ENCODE measurements at regions not wholly inside any gene's neighbourhood (a gene's known extent, or its start where the extent isn't known, plus 50 kb on each side); places are given as distances from the start of the nearest gene placed in this dataset.

DNA sequence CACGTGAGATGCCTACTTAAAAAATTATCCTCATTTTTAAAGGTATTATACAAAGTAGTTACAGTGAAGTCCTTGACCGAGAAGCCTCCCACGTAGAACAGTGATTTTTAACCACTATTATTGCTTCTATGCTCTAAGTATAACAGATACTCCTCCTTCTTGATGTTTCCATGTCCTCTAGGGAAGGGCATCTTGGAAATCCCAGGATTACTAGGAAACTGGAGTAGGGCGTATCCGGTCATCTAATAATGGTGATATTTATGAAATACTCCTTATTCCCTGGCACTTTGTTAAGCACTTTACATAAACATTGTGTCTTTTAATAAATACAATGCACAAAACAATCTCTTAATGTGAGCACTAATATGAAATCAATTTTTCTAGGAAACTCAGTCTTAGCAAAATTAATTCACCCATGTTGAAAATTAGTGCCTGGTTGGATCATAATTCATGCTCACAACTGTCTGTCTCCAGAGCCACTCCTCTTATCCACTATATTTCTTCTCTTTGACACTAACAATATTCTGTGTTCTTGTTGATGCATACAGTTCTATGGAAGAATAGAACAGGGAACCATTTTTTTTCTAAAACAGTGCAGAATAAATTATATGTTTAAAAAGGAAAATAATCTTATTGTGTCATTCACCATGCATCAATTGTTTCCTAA lies 128.6 kb upstream of the SEMA3E start:
- H3K4me3 Mint-ChIP-seq: no peak overlapping the region
- no peaks in the 10 kb centered on the region for H3K9me3 Mint-ChIP-seq
- TF ChIP-seq, protein P1, sequence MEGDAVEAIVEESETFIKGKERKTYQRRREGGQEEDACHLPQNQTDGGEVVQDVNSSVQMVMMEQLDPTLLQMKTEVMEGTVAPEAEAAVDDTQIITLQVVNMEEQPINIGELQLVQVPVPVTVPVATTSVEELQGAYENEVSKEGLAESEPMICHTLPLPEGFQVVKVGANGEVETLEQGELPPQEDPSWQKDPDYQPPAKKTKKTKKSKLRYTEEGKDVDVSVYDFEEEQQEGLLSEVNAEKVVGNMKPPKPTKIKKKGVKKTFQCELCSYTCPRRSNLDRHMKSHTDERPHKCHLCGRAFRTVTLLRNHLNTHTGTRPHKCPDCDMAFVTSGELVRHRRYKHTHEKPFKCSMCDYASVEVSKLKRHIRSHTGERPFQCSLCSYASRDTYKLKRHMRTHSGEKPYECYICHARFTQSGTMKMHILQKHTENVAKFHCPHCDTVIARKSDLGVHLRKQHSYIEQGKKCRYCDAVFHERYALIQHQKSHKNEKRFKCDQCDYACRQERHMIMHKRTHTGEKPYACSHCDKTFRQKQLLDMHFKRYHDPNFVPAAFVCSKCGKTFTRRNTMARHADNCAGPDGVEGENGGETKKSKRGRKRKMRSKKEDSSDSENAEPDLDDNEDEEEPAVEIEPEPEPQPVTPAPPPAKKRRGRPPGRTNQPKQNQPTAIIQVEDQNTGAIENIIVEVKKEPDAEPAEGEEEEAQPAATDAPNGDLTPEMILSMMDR (IDR thresholded peaks at IDR 0.05; ENCODE audit: unreplicated experiment in 3 of 3): no peak
- no peaks in the 10 kb centered on the region for H3K4me1 Mint-ChIP-seq
- H3K36me3 Mint-ChIP-seq (ENCODE audit: low read depth): no peaks in the 10 kb centered on the region
- no peaks in the 10 kb centered on the region for H3K27me3 Mint-ChIP-seq (ENCODE audit: low read depth)
- H3K27ac Mint-ChIP-seq: peak overlapping the region in 1 of 3 experiments; percentile 42

DNA sequence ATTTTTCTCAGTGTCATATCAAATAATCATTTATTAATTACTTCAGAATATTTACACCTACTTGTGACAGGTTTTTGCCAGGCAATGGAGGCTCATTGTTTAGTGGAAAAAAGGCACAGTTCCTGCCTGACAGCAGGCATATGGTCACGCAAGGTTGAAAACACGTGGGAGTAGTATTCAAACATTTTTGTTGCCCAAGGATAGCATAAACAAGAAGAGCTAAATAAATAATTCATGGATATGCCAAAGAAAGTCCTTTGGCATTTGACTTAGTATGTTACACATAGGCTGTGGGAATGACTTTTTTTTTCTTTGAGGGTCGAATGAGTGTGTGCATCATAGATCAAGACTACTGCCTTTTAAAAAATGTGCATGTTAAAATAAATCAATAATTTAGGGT lies 120.5 kb upstream of the SEMA3E start:
- TF ChIP-seq, protein P1 (IDR thresholded peaks at IDR 0.05; ENCODE audit: unreplicated experiment in 3 of 3): no peak

DNA sequence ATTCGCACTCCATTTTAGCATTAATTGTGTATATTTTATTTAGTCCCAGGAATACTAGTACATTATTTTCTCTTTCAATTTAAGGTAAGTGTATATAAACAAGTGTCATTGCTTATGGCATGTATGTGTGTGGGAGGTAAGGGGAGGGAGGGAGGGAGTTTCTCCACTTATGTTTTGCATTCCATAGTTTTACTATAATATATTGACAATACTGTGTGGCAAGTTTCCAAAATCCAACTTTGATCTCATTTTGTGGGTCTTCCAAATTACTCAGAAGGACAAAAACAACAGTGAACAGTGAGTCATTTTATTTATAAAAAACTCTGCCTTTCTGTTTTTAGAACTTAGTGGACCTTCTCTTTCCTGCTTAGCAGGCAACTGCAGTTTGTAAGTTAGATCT lies 102.3 kb upstream of the SEMA3E start:
- H3K9me3 Mint-ChIP-seq: peaks cover 17% of the 10 kb centered on the region
- no peak overlapping the region for H3K4me3 Mint-ChIP-seq
- H3K4me1 Mint-ChIP-seq: no peaks in the 10 kb centered on the region
- TF ChIP-seq, protein P1 (IDR thresholded peaks at IDR 0.05; ENCODE audit: unreplicated experiment in 3 of 3): no peak
- H3K36me3 Mint-ChIP-seq (ENCODE audit: low read depth): peaks cover 11% of the 10 kb centered on the region
- peak overlapping the region in 2 of 3 experiments; percentile 55 to 58 for H3K27ac Mint-ChIP-seq
- H3K27me3 Mint-ChIP-seq (ENCODE audit: low read depth): no peaks in the 10 kb centered on the region

More for the DNA sequence above, 120.5 kb upstream of the SEMA3E start:
- no peaks in the 10 kb centered on the region for H3K36me3 Mint-ChIP-seq (ENCODE audit: low read depth)
- H3K4me1 Mint-ChIP-seq: no peaks in the 10 kb centered on the region
- H3K9me3 Mint-ChIP-seq: no peaks in the 10 kb centered on the region
- no peak overlapping the region for H3K4me3 Mint-ChIP-seq
- no peaks in the 10 kb centered on the region for H3K27me3 Mint-ChIP-seq (ENCODE audit: low read depth)
- no peak overlapping the region for H3K27ac Mint-ChIP-seq

DNA sequence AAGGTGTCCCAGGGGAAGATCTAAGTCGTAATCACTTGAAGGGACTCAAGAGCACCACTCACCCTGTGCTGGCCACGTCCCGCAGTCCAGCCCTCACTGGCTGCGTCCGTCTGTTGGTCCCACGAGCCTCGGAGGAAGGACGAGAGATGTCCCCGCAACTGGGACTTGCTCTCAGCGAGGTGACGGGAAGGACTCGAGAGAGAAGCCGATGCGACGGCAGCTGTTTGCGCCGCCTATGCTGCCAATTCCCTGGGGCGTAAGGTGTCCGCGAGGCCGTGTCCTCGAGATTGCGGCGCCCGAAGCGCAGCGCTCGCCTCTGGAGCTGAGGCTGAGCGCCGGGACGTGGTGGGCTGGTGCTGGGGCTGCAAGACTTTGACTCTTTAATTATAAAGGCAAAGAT lies 100.6 kb upstream of the SEMA3E start:
- Mint-ChIP-seq H3K36me3 (ENCODE audit: low read depth) (peaks cover 11% of the 10 kb centered on the region), H3K9me3 (peaks cover 17% of the 10 kb centered on the region), H3K4me1 (no peaks in the 10 kb centered on the region), H3K27me3 (ENCODE audit: low read depth) (no peaks in the 10 kb centered on the region), H3K4me3 (no peak overlapping the region), H3K27ac (no peak overlapping the region)
- TF ChIP-seq, protein P1 (IDR thresholded peaks at IDR 0.05; ENCODE audit: unreplicated experiment in 3 of 3): no peak

DNA sequence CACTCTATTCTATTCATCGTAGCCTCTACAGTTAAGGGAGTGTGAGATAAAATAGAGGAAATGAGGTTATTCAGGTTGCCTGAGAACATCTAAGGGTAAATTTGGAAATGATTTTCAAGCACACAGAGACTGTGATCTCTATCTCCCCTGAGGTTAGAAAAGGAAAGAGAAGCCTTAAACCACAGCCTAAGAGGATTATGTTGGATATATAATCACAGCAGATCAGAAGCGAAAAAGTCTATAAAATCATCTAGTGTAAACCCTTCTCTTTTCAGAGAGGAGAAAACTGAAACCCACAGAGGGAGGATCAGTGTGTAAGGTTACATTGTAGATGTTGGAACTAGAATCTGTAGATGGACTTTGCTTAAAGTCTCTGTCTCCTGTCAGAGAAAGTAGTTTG lies 90.6 kb upstream of the SEMA3E start:
- Mint-ChIP-seq H3K4me1 (no peaks in the 10 kb centered on the region), H3K9me3 (peaks cover 3% of the 10 kb centered on the region), H3K4me3 (no peak overlapping the region), H3K27me3 (ENCODE audit: low read depth) (peaks cover 16% of the 10 kb centered on the region), H3K36me3 (ENCODE audit: low read depth) (no peaks in the 10 kb centered on the region), H3K27ac (peak overlapping the region in 2 of 3 experiments; percentile 9 to 15)
- TF ChIP-seq, protein P1 (IDR thresholded peaks at IDR 0.05; ENCODE audit: unreplicated experiment in 3 of 3): no peak

DNA sequence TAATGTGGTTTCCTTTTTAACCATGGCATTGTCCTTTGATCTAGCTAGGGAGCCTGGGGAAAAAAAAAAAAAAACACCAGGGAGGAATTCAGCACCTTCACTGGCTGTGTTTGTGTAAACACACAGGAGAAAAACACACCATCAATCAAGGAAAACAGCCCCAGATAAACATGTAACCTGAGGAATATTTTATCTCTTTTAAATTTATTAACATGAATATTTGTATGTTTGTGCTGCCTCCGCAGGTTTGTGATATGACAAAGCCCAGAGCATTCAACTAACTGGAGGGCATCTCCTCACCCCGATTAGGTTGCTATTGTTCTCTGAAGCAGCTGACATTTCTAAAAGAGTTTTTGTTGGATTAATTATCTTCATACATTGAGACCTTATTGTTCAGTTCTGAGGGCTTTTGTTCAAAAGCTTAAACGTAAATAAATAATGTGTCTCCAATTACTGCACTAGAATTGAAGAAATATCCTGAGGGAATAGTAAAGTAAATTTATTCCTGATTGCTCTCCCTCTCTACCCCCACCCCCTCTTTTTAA lies 89.4 kb upstream of the SEMA3E start:
- H3K9me3 Mint-ChIP-seq: peaks cover 3% of the 10 kb centered on the region

More for the DNA sequence above, 89.4 kb upstream of the SEMA3E start:
- no peak overlapping the region for H3K27ac Mint-ChIP-seq
- peaks cover 16% of the 10 kb centered on the region for H3K27me3 Mint-ChIP-seq (ENCODE audit: low read depth)
- TF ChIP-seq, protein P1 (IDR thresholded peaks at IDR 0.05; ENCODE audit: unreplicated experiment in 3 of 3): no peak
- H3K4me3 Mint-ChIP-seq: no peak overlapping the region
- no peaks in the 10 kb centered on the region for H3K4me1 Mint-ChIP-seq
- H3K36me3 Mint-ChIP-seq (ENCODE audit: low read depth): no peaks in the 10 kb centered on the region

Measured in nephron (organoid).